ENCODE measurements at regions not wholly inside any gene's neighbourhood (a gene's known extent, or its start where the extent isn't known, plus 50 kb on each side); places are given as distances from the start of the nearest gene placed in this dataset.
"Not testable (repeated sequence)": the region's sequence is repeated elsewhere in the genome, so short reads cannot be mapped to it uniquely, and the experiment has no call there.

- no peaks in the 10 kb centered on the region for H3K36me3 Mint-ChIP-seq
- H3K27ac ChIP-seq (ENCODE audit: low read depth in 1 of 2, low read length in 2 of 2): no peak overlapping the region
- H3K4me3 ChIP-seq (replicated peaks in 1 of 3; ENCODE audit: low read depth in 2 of 3, low read length in 3 of 3): no peak overlapping the region
- WGBS (ENCODE audit: insufficient coverage): 100% methylated on average over 3 of the region's 6 CpGs
- H3K27ac Mint-ChIP-seq: no peak overlapping the region
- no peaks in the 10 kb centered on the region for H3K27me3 Mint-ChIP-seq (ENCODE audit: low read depth in 3 of 3)
- H3K9me3 ChIP-seq (replicated peaks in 1 of 2; ENCODE audit: control insufficient read depth in 1 of 2, insufficient read depth in 1 of 2, low read length in 2 of 2): peaks cover 0 to 11% of the 10 kb centered on the region in 2 donors
- H3K9me3 Mint-ChIP-seq: peaks cover 9 to 27% (median 21%) of the 10 kb centered on the region in 7 donors
- no peak overlapping the region for H2AFZ ChIP-seq (ENCODE audit: insufficient read depth, low read depth, low read length, poor library complexity, severe bottlenecking)
- H3K4me1 Mint-ChIP-seq: peaks cover 7% of the 10 kb centered on the region
- H3K36me3 ChIP-seq (replicated peaks in 1 of 2; ENCODE audit: control insufficient read depth in 1 of 2, insufficient read depth in 2 of 2, low read length in 2 of 2): no peaks in the 10 kb centered on the region
- no peak overlapping the region for H3K4me3 Mint-ChIP-seq
- H3K4me1 ChIP-seq (ENCODE audit: control insufficient read depth in 1 of 2, insufficient read depth in 2 of 2, low read length in 2 of 2): no peaks in the 10 kb centered on the region
- no peak for DNase-seq
- H3K4me2 ChIP-seq (replicated peaks; ENCODE audit: extremely low read depth, low read length, poor library complexity, severe bottlenecking): no peak overlapping the region
- no peak overlapping the region for H3K9ac ChIP-seq (ENCODE audit: insufficient read depth, low read length, poor library complexity, severe bottlenecking)
- no peaks in the 10 kb centered on the region for H3K79me2 ChIP-seq (ENCODE audit: insufficient read depth, low read length)
- H3K27me3 ChIP-seq (ENCODE audit: control insufficient read depth in 2 of 2, insufficient read depth in 2 of 2, low read length in 2 of 2): no peaks in the 10 kb centered on the region
- no peaks in the 10 kb centered on the region for H4K20me1 ChIP-seq (ENCODE audit: insufficient read depth, low read length)
- TF ChIP-seq CTCF (IDR thresholded peaks at IDR 0.05): no peak
- intact Hi-C loops (cut with micrococcal nuclease): no loop called here
These were observed 94.6 kb upstream of the TERB2 start for GRCh38 chr15:44861917-44862316.

- H3K27ac Mint-ChIP-seq; H3K4me1 ChIP-seq (ENCODE audit: control insufficient read depth in 1 of 2, insufficient read depth in 2 of 2, low read length in 2 of 2); DNase-seq; H3K4me1 Mint-ChIP-seq; H3K27me3 ChIP-seq (ENCODE audit: control insufficient read depth in 2 of 2, insufficient read depth in 2 of 2, low read length in 2 of 2); H4K20me1 ChIP-seq (ENCODE audit: insufficient read depth, low read length); H3K27me3 Mint-ChIP-seq (ENCODE audit: low read depth in 3 of 3); H3K27ac ChIP-seq (ENCODE audit: low read depth in 1 of 2, low read length in 2 of 2); H3K4me3 Mint-ChIP-seq; H3K79me2 ChIP-seq (ENCODE audit: insufficient read depth, low read length); H2AFZ ChIP-seq (ENCODE audit: insufficient read depth, low read depth, low read length, poor library complexity, severe bottlenecking); H3K4me3 ChIP-seq (replicated peaks in 1 of 3; ENCODE audit: low read depth in 2 of 3, low read length in 3 of 3); H3K36me3 ChIP-seq (replicated peaks in 1 of 2; ENCODE audit: control insufficient read depth in 1 of 2, insufficient read depth in 2 of 2, low read length in 2 of 2); H3K36me3 Mint-ChIP-seq; H3K4me2 ChIP-seq (replicated peaks; ENCODE audit: extremely low read depth, low read length, poor library complexity, severe bottlenecking); intact Hi-C loops (cut with micrococcal nuclease); H3K9ac ChIP-seq (ENCODE audit: insufficient read depth, low read length, poor library complexity, severe bottlenecking): not testable (repeated sequence)
- H3K9me3 ChIP-seq (replicated peaks in 1 of 2; ENCODE audit: control insufficient read depth in 1 of 2, insufficient read depth in 1 of 2, low read length in 2 of 2): peaks cover 0 to 14% of the 10 kb centered on the region in 2 donors
- no CpG with 5 or more reads among the region's 1 CpG for WGBS (ENCODE audit: insufficient coverage)
- H3K9me3 Mint-ChIP-seq: peaks cover 9 to 33% (median 22%) of the 10 kb centered on the region in 7 donors
These were observed 93.6 kb upstream of the TERB2 start for GRCh38 chr15:44862866-44863265.

GRCh38 chr15:44868100-44868499, 88.4 kb upstream of the TERB2 start:
- H3K27ac Mint-ChIP-seq; H3K79me2 ChIP-seq (ENCODE audit: insufficient read depth, low read length); H3K36me3 Mint-ChIP-seq; H3K4me3 ChIP-seq (replicated peaks in 1 of 3; ENCODE audit: low read depth in 2 of 3, low read length in 3 of 3); H3K4me2 ChIP-seq (replicated peaks; ENCODE audit: extremely low read depth, low read length, poor library complexity, severe bottlenecking); H3K27me3 ChIP-seq (ENCODE audit: control insufficient read depth in 2 of 2, insufficient read depth in 2 of 2, low read length in 2 of 2); H4K20me1 ChIP-seq (ENCODE audit: insufficient read depth, low read length); H3K27ac ChIP-seq (ENCODE audit: low read depth in 1 of 2, low read length in 2 of 2); H3K9me3 ChIP-seq (replicated peaks in 1 of 2; ENCODE audit: control insufficient read depth in 1 of 2, insufficient read depth in 1 of 2, low read length in 2 of 2); H3K4me1 ChIP-seq (ENCODE audit: control insufficient read depth in 1 of 2, insufficient read depth in 2 of 2, low read length in 2 of 2); H3K36me3 ChIP-seq (replicated peaks in 1 of 2; ENCODE audit: control insufficient read depth in 1 of 2, insufficient read depth in 2 of 2, low read length in 2 of 2); H3K9ac ChIP-seq (ENCODE audit: insufficient read depth, low read length, poor library complexity, severe bottlenecking); H2AFZ ChIP-seq (ENCODE audit: insufficient read depth, low read depth, low read length, poor library complexity, severe bottlenecking); H3K4me3 Mint-ChIP-seq; H3K4me1 Mint-ChIP-seq; H3K27me3 Mint-ChIP-seq (ENCODE audit: low read depth in 3 of 3); intact Hi-C loops (cut with micrococcal nuclease); DNase-seq: not testable (repeated sequence)
- H3K9me3 Mint-ChIP-seq: peaks cover 10 to 37% (median 23%) of the 10 kb centered on the region in 7 donors
- WGBS (ENCODE audit: insufficient coverage): no CpG with 5 or more reads among the region's 1 CpG

GRCh38 chr15:44870125-44870524, 86.4 kb upstream of the TERB2 start:
- H3K4me1 Mint-ChIP-seq; intact Hi-C loops (cut with micrococcal nuclease); H3K36me3 Mint-ChIP-seq: not testable (repeated sequence)

More at GRCh38 chr15:44870125-44870524, 86.4 kb upstream of the TERB2 start:
- not testable (repeated sequence) for H3K36me3 ChIP-seq (replicated peaks in 1 of 2; ENCODE audit: control insufficient read depth in 1 of 2, insufficient read depth in 2 of 2, low read length in 2 of 2); H3K27ac ChIP-seq (ENCODE audit: low read depth in 1 of 2, low read length in 2 of 2); H3K27me3 Mint-ChIP-seq (ENCODE audit: low read depth in 3 of 3); H3K4me3 ChIP-seq (replicated peaks in 1 of 3; ENCODE audit: low read depth in 2 of 3, low read length in 3 of 3); H3K27ac Mint-ChIP-seq; H3K4me1 ChIP-seq (ENCODE audit: control insufficient read depth in 1 of 2, insufficient read depth in 2 of 2, low read length in 2 of 2); H3K4me2 ChIP-seq (replicated peaks; ENCODE audit: extremely low read depth, low read length, poor library complexity, severe bottlenecking); H2AFZ ChIP-seq (ENCODE audit: insufficient read depth, low read depth, low read length, poor library complexity, severe bottlenecking); H3K9ac ChIP-seq (ENCODE audit: insufficient read depth, low read length, poor library complexity, severe bottlenecking); H3K27me3 ChIP-seq (ENCODE audit: control insufficient read depth in 2 of 2, insufficient read depth in 2 of 2, low read length in 2 of 2); H3K4me3 Mint-ChIP-seq; DNase-seq; H4K20me1 ChIP-seq (ENCODE audit: insufficient read depth, low read length); H3K79me2 ChIP-seq (ENCODE audit: insufficient read depth, low read length)
- H3K9me3 Mint-ChIP-seq: peaks cover 15 to 50% (median 31%) of the 10 kb centered on the region in 7 donors
- peaks cover 8 to 14% of the 10 kb centered on the region in 2 donors for H3K9me3 ChIP-seq (replicated peaks in 1 of 2; ENCODE audit: control insufficient read depth in 1 of 2, insufficient read depth in 1 of 2, low read length in 2 of 2)
- no CpG with 5 or more reads among the region's 4 CpGs for WGBS (ENCODE audit: insufficient coverage)
